Esophagus squamous epithelium (tissue), 5 donors: ENCODE measurements at regions not wholly inside any gene's neighbourhood (a gene's known extent, or its start where the extent isn't known, plus 50 kb on each side); places are given as distances from the start of the nearest gene placed in this dataset.
"Not testable (repeated sequence)": the region's sequence is repeated elsewhere in the genome, so short reads cannot be mapped to it uniquely, and the experiment has no call there.

Source experiments
- DNase-seq: peaks from one replicate; lab custom pipeline; 2025; lab: John Stamatoyannopoulos, UW
- H3K27ac ChIP-seq, 4 donors: fragments of 200-600 bp; sonication (generic); one replicate each; pipeline ENCODE4 v1.5.1; 2016 to 2019; ENCODE audit warnings: mild to moderate bottlenecking in 1 of 4
- H3K27me3 ChIP-seq, 4 donors: fragments of 200-600 bp; sonication (generic); 1 replicate in 3 of 4; 2 replicates in 1 of 4; pipeline versions ENCODE4 v1.5.1 to v1.6.0; 2017 to 2021; ENCODE audit warnings: antibody characterized with exemption in 1 of 4
- H3K36me3 ChIP-seq, 3 donors: fragments of 200-600 bp; sonication (generic); one replicate each; pipeline ENCODE4 v1.5.1; 2016 to 2019
- H3K4me1 ChIP-seq, 3 donors: fragments of 200-600 bp; sonication (generic); one replicate each; pipeline ENCODE4 v1.5.1; 2017 to 2019
- H3K4me3 ChIP-seq, 4 donors: fragments of 200-600 bp; sonication (generic); 1 replicate in 3 of 4; 2 replicates in 1 of 4; pipeline ENCODE4 v1.5.1; 2016 to 2019; ENCODE audit warnings: mild to moderate bottlenecking in 2 of 4, moderate library complexity in 1 of 4
- H3K9me3 ChIP-seq, 3 donors: fragments of 200-600 bp; sonication (generic); one replicate each; pipeline ENCODE4 v1.5.1; 2016 to 2019
- POLR2A ChIP-seq, 4 donors: fragments of 450-650 bp; IDR thresholded peaks; one replicate each; pipeline ENCODE4 v1.6.1; 2017; ENCODE audit warnings: antibody characterized with exemption in 4 of 4, mild to moderate bottlenecking in 4 of 4, moderate library complexity in 3 of 4
- WGBS, 2 donors: methylation state at CpG; one replicate each; pipeline ENCODE4 v1.1.5; 2018; 5-methylcytosine and 5-hydroxymethylcytosine counted together
- intact Hi-C: fragments of 100-400 bp; cut with DNase I; formaldehyde crosslinking; loops from one replicate; pipeline ENCODE4 v1.15.0; 2022
- TF ChIP-seq, protein P1 (sequence below), 6 experiments: fragments of 450-650 bp in 4 of 6; fragments of 200-600 bp in 2 of 6; sonication (generic) in 2 of 6; IDR thresholded peaks; one replicate each; pipeline ENCODE4 v1.5.1; 2016 to 2019; ENCODE audit warnings: antibody characterized with exemption in 6 of 6, mild to moderate bottlenecking in 4 of 6, moderate library complexity in 4 of 6
- donor health status: DM: yes; HTN: yes; CAD: no.

DNA sequence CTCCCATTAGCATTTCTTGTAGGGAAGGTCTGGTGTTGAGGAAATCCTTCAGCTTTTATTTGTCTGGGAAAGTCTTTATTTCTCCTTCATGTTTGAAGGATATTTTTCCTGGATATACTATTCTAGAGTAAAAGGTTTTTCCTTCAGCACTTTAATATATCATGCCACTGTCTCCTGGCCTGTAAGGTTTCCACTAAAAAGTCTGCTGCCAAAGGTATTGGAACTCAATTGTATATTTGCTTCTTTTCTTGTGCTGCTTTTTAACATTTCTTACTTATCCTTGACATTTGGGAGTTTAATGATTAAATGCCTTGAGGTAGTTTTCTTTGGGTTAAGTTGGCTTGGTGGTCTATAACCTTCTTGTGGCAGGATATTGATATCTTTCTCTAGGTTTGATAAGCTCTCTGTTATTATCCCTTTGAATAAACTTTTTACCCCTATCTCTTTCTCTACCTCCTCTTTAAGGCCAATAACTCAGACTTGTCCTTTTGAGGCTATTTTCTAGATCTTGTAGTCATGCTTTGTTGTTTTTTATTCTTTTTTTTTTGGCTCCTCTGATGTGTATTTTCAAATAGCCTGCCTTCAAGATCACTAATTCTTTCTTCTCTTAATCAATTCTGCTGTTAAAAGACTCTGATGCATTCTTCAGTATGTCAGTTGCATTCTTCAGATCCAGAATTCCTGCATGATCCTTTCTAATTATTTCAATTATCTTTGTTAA, 225.0 kb upstream of the ZNF217 start:
- Histone ChIP-seq H3K27ac (no peak overlapping the region), H3K4me1 (peaks cover 0 to 24% (median 4%) of the 10 kb centered on the region in 3 donors), H3K4me3 (no peak overlapping the region), H3K9me3 (no peaks in the 10 kb centered on the region), H3K36me3 (no peaks in the 10 kb centered on the region), H3K27me3 (no peaks in the 10 kb centered on the region)
- no peak for DNase-seq
- intact Hi-C loops, result no loop called here
- no peak for TF ChIP-seq POLR2A (IDR thresholded peaks at IDR 0.05)
- TF ChIP-seq, protein P1, sequence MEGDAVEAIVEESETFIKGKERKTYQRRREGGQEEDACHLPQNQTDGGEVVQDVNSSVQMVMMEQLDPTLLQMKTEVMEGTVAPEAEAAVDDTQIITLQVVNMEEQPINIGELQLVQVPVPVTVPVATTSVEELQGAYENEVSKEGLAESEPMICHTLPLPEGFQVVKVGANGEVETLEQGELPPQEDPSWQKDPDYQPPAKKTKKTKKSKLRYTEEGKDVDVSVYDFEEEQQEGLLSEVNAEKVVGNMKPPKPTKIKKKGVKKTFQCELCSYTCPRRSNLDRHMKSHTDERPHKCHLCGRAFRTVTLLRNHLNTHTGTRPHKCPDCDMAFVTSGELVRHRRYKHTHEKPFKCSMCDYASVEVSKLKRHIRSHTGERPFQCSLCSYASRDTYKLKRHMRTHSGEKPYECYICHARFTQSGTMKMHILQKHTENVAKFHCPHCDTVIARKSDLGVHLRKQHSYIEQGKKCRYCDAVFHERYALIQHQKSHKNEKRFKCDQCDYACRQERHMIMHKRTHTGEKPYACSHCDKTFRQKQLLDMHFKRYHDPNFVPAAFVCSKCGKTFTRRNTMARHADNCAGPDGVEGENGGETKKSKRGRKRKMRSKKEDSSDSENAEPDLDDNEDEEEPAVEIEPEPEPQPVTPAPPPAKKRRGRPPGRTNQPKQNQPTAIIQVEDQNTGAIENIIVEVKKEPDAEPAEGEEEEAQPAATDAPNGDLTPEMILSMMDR (IDR thresholded peaks at IDR 0.05), result no peak

DNA sequence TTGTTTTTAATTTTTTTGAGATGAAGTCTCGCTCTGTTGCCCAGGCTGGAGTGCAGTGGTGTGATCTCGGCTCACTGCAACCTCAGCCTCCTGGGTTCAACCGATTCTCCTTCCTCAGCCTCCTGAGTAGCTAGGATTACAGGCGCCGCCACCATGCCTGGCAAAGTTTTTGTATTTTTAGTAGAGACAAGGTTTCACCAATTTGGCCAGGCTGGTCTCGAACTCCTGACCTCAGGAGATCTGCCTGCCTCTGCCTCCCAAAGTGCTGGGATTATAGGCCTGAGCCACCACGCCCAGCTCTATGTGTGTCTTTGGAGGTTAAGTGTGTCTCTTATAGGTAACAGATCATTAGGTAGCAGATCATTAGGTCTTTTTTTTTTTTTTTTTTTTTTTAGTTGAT, 223.9 kb upstream of the ZNF217 start:
- H3K36me3 ChIP-seq, H3K27me3 ChIP-seq, intact Hi-C loops, H3K9me3 ChIP-seq, DNase-seq, H3K4me3 ChIP-seq, H3K27ac ChIP-seq: not testable (repeated sequence)
- H3K4me1 ChIP-seq, result peaks cover 0 to 29% (median 4%) of the 10 kb centered on the region in 3 donors
- 95 to 100% methylated on average over 7 of the region's 7 CpGs for WGBS, 2 donors

DNA sequence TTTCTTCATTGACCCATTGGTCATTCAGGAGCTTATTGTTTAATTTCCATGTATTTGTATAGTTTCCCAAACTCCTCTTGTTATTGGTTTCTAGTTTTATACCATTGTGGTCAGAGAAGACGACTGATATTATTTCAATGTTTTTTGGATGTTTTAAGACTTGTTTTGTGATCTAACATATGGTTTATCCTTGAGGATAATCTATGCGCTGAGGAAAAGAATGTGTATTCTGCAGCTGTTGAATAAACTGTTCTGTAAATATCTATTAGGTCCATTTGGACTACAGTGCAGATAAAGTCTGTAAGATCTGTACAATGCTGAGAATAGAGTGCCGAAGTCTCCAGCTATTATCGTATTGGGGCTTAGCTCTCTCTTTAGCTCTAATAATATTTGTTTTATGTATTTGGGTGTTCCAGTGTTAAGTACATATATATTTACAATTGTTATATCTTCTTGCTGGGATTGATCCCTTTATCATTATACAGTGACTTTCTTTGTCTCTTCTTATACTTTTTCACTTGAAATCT, 223.3 kb upstream of the ZNF217 start:
- intact Hi-C loops, result no loop called here
- 95 to 99% methylated on average over 4 of the region's 4 CpGs for WGBS, 2 donors
- Histone ChIP-seq H3K4me1 (peaks cover 0 to 29% (median 4%) of the 10 kb centered on the region in 3 donors), H3K27ac (no peak overlapping the region), H3K27me3 (no peaks in the 10 kb centered on the region), H3K9me3 (no peaks in the 10 kb centered on the region), H3K36me3 (no peaks in the 10 kb centered on the region), H3K4me3 (no peak overlapping the region)
- no peak for TF ChIP-seq POLR2A (IDR thresholded peaks at IDR 0.05)
- TF ChIP-seq, protein P1 (IDR thresholded peaks at IDR 0.05), result no peak
- DNase-seq, result no peak

DNA sequence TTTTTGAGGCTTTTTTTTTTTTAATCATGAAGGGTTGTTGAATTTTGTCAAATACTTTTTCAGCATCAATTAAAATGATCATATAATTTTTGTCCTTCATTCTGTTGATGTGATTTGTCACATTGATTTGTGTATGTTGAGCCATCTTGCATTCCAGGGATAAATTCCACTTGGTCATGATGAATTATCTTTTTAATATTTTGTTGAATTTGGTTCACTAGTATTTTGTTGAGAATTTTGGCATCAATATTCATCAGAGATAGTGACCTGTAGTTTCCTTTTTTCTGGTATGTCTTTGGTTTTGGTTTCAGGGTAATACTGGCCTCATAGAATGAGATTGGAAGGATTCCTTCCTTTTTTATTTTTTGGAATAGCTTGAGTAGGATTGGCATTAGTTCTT, 221.9 kb upstream of the ZNF217 start:
- TF ChIP-seq POLR2A (IDR thresholded peaks at IDR 0.05), result no peak
- TF ChIP-seq, protein P1 (IDR thresholded peaks at IDR 0.05), result no peak
- DNase-seq, result no peak
- Histone ChIP-seq H3K9me3 (no peaks in the 10 kb centered on the region), H3K27me3 (no peaks in the 10 kb centered on the region), H3K4me3 (no peak overlapping the region), H3K27ac (no peak overlapping the region), H3K36me3 (no peaks in the 10 kb centered on the region), H3K4me1 (peaks cover 0 to 26% (median 4%) of the 10 kb centered on the region in 3 donors)
- intact Hi-C loops, result no loop called here

DNA sequence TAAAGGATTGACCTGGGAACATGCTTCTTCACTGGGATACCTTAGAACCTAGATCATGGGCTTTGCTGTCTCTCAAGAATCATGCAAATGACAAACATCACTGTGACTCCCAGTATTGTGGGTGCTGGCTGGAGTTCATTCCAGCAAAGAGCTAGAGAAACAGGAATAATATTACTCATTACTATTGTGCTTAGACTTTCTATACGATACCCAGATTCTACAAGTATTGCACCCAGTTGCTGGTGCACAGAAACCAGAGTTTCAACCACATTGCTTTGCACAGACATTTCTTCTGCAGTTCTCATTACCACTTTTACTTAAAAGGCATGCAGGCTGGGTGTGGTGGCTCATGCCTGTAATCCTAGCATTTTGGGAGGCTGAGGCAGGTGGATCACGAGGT, 220.4 kb upstream of the ZNF217 start:
- intact Hi-C loops, result no loop called here
- no peak for DNase-seq
- Histone ChIP-seq H3K27me3 (no peaks in the 10 kb centered on the region), H3K9me3 (no peaks in the 10 kb centered on the region), H3K36me3 (no peaks in the 10 kb centered on the region), H3K27ac (no peak overlapping the region), H3K4me3 (no peak overlapping the region), H3K4me1 (peaks cover 0 to 19% (median 0%) of the 10 kb centered on the region in 3 donors)
- 56 to 71% methylated on average over 1 to 2 of the region's 2 CpGs for WGBS, 2 donors
- TF ChIP-seq, protein P1 (IDR thresholded peaks at IDR 0.05), result no peak
- no peak for TF ChIP-seq POLR2A (IDR thresholded peaks at IDR 0.05)
